GM19463 (cell line): ENCODE measurements at regions not wholly inside any gene's neighbourhood (a gene's known extent, or its start where the extent isn't known, plus 50 kb on each side); places are given as distances from the start of the nearest gene placed in this dataset.

ENCODE experiments used
- ATAC-seq: cut with Tn5 transposase; IDR thresholded peaks from one replicate; pipeline ENCODE4 v1.9.1; 2021; ENCODE audit warnings: mild to moderate bottlenecking, moderate library complexity; ENCODE audit not compliant: unreplicated experiment

GRCh38 chr11:130817330-130817944 is 98.8 kb downstream of the SNX19 start:
- ATAC-seq = no peak

GRCh38 chr11:130819625-130820024 is 96.7 kb downstream of the SNX19 start:
- ATAC-seq = no peak
